GM18861 (cell line): ENCODE measurements at regions not wholly inside any gene's neighbourhood (a gene's known extent, or its start where the extent isn't known, plus 50 kb on each side); places are given as distances from the start of the nearest gene placed in this dataset.

Experiments
- ATAC-seq: cut with Tn5 transposase; IDR thresholded peaks from one replicate; pipeline ENCODE4 v1.9.1; 2021; ENCODE audit not compliant: unreplicated experiment

- ATAC-seq: no peak
Observed at GRCh38 chr7:125675640-125676039, 746.0 kb upstream of the POT1 start.

- no peak for ATAC-seq
Observed at GRCh38 chr7:125675169-125675568, 745.5 kb upstream of the POT1 start.

GRCh38 chr7:125670926-125671572, 741.4 kb upstream of the POT1 start:
- ATAC-seq: no peak

GRCh38 chr7:125668321-125668993, 738.8 kb upstream of the POT1 start:
- no peak for ATAC-seq

- no peak for ATAC-seq
Observed at GRCh38 chr7:125664625-125665024, 735.0 kb upstream of the POT1 start.

- no peak for ATAC-seq
Observed at GRCh38 chr7:125663961-125664360, 734.3 kb upstream of the POT1 start.

- ATAC-seq: no peak
Observed at GRCh38 chr7:125661677-125662076, 732.1 kb upstream of the POT1 start.

- ATAC-seq: no peak
Observed at GRCh38 chr7:125661006-125661405, 731.4 kb upstream of the POT1 start.

GRCh38 chr7:125654076-125654475, 724.5 kb upstream of the POT1 start:
- ATAC-seq: no peak

GRCh38 chr7:125651823-125652528, 722.4 kb upstream of the POT1 start:
- no peak for ATAC-seq

GRCh38 chr7:125648543-125648942, 718.9 kb upstream of the POT1 start:
- ATAC-seq: no peak

- no peak for ATAC-seq
Observed at GRCh38 chr7:125645770-125646169, 716.1 kb upstream of the POT1 start.

- ATAC-seq: no peak
Observed at GRCh38 chr7:125644109-125644508, 714.5 kb upstream of the POT1 start.

GRCh38 chr7:125643302-125643701, 713.7 kb upstream of the POT1 start:
- no peak for ATAC-seq

- ATAC-seq: no peak
Observed at GRCh38 chr7:125641884-125642283, 712.3 kb upstream of the POT1 start.

GRCh38 chr7:125636320-125636962, 706.8 kb upstream of the POT1 start:
- ATAC-seq: no peak

GRCh38 chr7:125618516-125618915, 688.9 kb upstream of the POT1 start:
- ATAC-seq: no peak

- no peak for ATAC-seq
Observed at GRCh38 chr7:125611582-125611981, 682.0 kb upstream of the POT1 start.

GRCh38 chr7:125606671-125607070, 677.0 kb upstream of the POT1 start:
- no peak for ATAC-seq

GRCh38 chr7:125605241-125605640, 675.6 kb upstream of the POT1 start:
- ATAC-seq: no peak

- no peak for ATAC-seq
Observed at GRCh38 chr7:125602441-125602840, 672.8 kb upstream of the POT1 start.

GRCh38 chr7:125599387-125599786, 669.8 kb upstream of the POT1 start:
- ATAC-seq: no peak
